ENCODE measurements at regions not wholly inside any gene's neighbourhood (a gene's known extent, or its start where the extent isn't known, plus 50 kb on each side); places are given as distances from the start of the nearest gene placed in this dataset.
"Not testable (repeated sequence)": the region's sequence is repeated elsewhere in the genome, so short reads cannot be mapped to it uniquely, and the experiment has no call there.

DNA sequence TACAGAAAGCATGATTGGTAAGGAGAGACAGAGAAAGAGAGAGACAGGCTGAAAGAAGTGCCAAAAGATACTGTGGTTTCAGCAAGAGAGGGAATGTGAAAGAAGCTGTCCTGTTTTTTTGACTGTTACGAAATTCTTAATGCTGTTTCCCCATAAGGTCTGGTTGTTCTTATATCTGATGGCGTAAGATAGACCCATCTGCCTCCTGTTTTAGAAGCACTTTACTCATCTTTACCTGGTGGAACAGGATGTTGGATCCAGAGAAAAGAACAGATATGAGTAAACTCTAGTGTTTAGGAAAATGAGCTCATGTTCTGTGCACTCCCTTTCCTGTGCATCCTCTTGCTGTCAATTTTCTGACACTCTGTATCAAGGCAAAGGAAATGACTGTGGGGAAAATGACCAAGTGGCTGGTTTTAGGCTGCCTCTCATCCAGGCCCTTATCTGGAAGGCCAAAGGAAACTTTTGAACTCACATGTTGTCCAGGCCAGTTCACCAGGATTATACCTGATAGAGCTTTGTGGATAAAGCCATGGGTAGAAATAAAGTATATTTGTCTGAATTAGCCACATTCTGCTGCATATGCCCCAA, 311.7 kb upstream of the HTR2C start:
- no peaks in the 10 kb centered on the region for H3K4me1 Mint-ChIP-seq
- H3K27me3 Mint-ChIP-seq, result no peaks in the 10 kb centered on the region
- peaks cover 0 to 5% (median under 1%) of the 10 kb centered on the region in 9 donors for H3K9me3 Mint-ChIP-seq
- DNase-seq (no peak), ATAC-seq (no peak)
- H3K27ac Mint-ChIP-seq, result no peak overlapping the region
- POLR2A ChIA-PET, result no interaction called here
- no peaks in the 10 kb centered on the region for H3K36me3 Mint-ChIP-seq
- no peak overlapping the region for H3K4me3 Mint-ChIP-seq

DNA sequence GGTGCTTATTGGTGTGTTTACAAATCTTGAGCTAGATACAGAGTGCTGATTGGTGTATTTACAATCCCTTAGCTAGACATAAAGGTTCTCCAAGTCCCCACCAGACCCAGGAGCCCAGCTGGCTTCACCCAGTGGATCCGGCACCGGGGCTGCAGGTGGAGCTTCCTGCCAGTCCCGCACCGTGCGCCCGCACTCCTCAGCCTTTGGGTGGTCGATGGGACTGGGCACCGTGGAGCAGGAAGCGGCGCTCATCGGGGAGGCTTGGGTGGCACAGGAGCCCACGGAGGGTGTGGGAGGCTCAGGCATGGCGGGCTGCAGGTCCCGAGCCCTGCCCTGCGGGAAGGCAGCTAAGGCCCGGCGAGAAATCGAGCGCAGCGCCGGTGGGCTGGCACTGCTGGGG, 313.5 kb upstream of the HTR2C start:
- H3K9me3 Mint-ChIP-seq, H3K4me1 Mint-ChIP-seq, H3K27ac Mint-ChIP-seq, POLR2A ChIA-PET, H3K27me3 Mint-ChIP-seq, H3K4me3 Mint-ChIP-seq, H3K36me3 Mint-ChIP-seq, DNase-seq, ATAC-seq: not testable (repeated sequence)

DNA sequence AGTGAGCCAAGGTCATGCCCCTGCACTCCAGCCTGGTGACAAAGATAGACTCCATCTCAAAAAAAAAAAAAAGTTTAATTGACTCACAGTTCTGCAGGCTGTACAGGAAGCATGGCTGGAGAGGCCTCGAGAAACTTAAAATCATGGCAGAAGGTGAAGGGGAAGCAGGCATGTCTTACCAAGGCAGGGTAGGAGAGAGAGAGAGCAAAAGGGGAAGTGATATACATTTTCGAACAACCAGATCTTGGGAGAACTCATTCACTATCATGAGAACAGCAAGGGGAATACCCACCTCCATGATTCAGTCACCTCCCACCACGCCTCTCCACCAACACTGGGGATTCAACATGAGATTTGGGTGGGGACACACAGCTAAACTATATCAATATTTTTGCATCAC, 315.2 kb upstream of the HTR2C start:
- Mint-ChIP-seq H3K4me1 (no peaks in the 10 kb centered on the region), H3K36me3 (no peaks in the 10 kb centered on the region), H3K27ac (no peak overlapping the region), H3K9me3 (peaks cover 0 to 5% (median 2%) of the 10 kb centered on the region in 9 donors), H3K27me3 (no peaks in the 10 kb centered on the region), H3K4me3 (no peak overlapping the region)
- ATAC-seq (no peak), DNase-seq (no peak)
- POLR2A ChIA-PET, result interaction anchor here (0.5 kb wide), 1 partner anchor 10 kb away, joined by 3 read pairs; no protein-coding TSS in a partner anchor

- H3K9me3 Mint-ChIP-seq, result peaks cover 0 to 5% (median 2%) of the 10 kb centered on the region in 9 donors
- no peak for ATAC-seq
- peak overlapping the region in 1 of 10 donors; percentile 71 for H3K27ac Mint-ChIP-seq
- POLR2A ChIA-PET, result no interaction called here
- H3K27me3 Mint-ChIP-seq, result no peaks in the 10 kb centered on the region
- no peaks in the 10 kb centered on the region for H3K36me3 Mint-ChIP-seq
- H3K4me1 Mint-ChIP-seq, result no peaks in the 10 kb centered on the region
- H3K4me3 Mint-ChIP-seq, result no peak overlapping the region
- no peak for DNase-seq
Measured at GRCh38 chrX:114267142-114267541, 316.7 kb upstream of the HTR2C start.

DNA sequence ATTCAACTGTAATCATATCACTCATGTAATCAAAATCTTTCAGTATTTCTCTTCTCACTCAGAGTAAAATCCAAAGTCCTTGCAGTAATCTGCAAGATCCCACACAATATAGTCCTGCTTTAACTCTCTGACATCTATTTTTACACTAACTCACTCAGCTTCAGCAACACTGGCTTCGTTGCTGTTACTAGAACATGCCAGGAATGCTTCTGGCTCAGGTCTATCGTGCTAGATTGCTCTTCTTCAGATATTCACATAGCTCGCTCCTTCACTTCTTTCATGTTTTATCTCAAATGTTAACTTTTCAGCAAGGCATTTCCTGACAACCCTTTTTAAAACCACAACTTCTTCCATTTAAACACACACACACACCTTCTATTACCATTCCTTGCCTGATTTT, 331.7 kb upstream of the HTR2C start:
- no peak for ATAC-seq
- Mint-ChIP-seq H3K4me1 (no peaks in the 10 kb centered on the region), H3K27ac (no peak overlapping the region), H3K36me3 (no peaks in the 10 kb centered on the region), H3K4me3 (no peak overlapping the region), H3K27me3 (no peaks in the 10 kb centered on the region), H3K9me3 (peaks cover 0 to 8% (median 0%) of the 10 kb centered on the region in 9 donors)
- no peak for DNase-seq
- POLR2A ChIA-PET, result no interaction called here

GRCh38 chrX:114251575-114251974, 332.3 kb upstream of the HTR2C start:
- Mint-ChIP-seq H3K9me3 (peaks cover 0 to 8% (median 0%) of the 10 kb centered on the region in 9 donors), H3K36me3 (no peaks in the 10 kb centered on the region), H3K4me3 (no peak overlapping the region), H3K4me1 (no peaks in the 10 kb centered on the region), H3K27ac (no peak overlapping the region), H3K27me3 (no peaks in the 10 kb centered on the region)
- DNase-seq (no peak), ATAC-seq (no peak)
- POLR2A ChIA-PET, result no interaction called here

DNA sequence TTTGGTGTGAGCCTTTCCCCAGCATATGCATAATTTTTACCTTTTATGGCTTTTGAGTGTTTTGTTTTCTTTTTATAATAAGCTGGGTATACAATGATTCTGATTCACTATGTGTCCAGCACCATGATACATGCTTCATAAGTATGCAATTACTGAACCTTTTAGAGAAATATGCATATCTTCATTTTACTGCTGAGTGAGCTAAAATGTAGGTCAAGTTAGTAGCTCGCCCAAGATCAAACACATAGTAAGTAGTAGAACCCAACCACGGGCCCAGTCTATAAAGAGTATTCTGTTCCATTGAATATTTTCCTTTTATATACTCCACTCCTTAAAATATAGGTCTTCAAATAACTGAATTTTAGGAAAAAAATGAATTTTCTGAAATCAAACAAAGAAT, 362.4 kb upstream of the HTR2C start:
- POLR2A ChIA-PET, result no interaction called here
- DNase-seq (no peak), ATAC-seq (no peak)
- Mint-ChIP-seq H3K4me1 (no peaks in the 10 kb centered on the region), H3K4me3 (no peak overlapping the region), H3K9me3 (peaks cover 0 to 2% (median 0%) of the 10 kb centered on the region in 9 donors), H3K27ac (no peak overlapping the region), H3K27me3 (no peaks in the 10 kb centered on the region), H3K36me3 (no peaks in the 10 kb centered on the region)

DNA sequence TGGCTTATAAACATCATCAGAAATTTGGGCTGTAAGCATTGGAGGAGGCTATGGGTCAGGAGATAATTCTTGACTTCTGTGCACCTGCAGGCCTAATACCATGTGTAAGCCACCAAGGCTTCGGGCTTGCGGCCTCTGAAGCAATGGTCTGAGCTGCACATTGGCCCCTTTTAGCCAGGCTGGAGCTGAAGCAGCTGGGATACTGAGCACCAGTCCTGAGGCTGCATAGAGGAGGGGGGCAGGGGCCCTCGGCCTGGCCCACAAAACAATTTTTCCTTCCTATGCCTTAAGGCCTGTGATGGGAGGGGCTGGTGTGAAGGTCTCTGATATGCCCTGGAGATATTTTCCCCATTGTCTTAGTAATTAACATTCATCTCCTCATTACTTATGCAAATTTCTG, 373.0 kb upstream of the HTR2C start:
- Mint-ChIP-seq H3K9me3 (peaks cover 0 to 21% (median 1%) of the 10 kb centered on the region in 9 donors), H3K27ac (no peak overlapping the region), H3K4me1 (no peaks in the 10 kb centered on the region), H3K36me3 (no peaks in the 10 kb centered on the region), H3K4me3 (no peak overlapping the region), H3K27me3 (no peaks in the 10 kb centered on the region)
- DNase-seq (no peak), ATAC-seq (no peak)
- POLR2A ChIA-PET, result no interaction called here

- Mint-ChIP-seq H3K9me3 (peaks cover 0 to 8% (median 2%) of the 10 kb centered on the region in 9 donors), H3K36me3 (no peaks in the 10 kb centered on the region), H3K27me3 (no peaks in the 10 kb centered on the region), H3K4me1 (no peaks in the 10 kb centered on the region), H3K27ac (no peak overlapping the region), H3K4me3 (no peak overlapping the region)
- no peak for ATAC-seq
- DNase-seq, result no peak
- POLR2A ChIA-PET, result no interaction called here
Measured at GRCh38 chrX:114201622-114202021, 382.3 kb upstream of the HTR2C start.

DNA sequence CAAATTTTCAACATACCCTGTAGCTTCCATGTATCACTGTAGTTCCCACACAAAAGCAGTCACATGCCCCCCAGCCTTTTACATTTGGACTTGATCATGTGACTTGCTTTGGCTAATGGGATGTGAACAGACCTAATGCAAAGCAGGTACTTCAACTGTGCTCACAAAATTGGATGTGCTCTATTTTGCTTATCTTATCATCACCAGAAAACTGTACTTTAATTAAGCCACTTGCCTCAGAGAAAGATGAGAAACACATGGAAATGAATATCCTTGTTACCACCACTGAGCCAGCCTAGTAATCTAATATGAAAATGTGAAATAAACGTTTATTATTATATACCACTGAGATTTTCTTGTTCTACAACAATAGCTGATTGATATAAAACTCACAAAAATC, 402.7 kb upstream of the HTR2C start:
- H3K27me3 Mint-ChIP-seq, result no peaks in the 10 kb centered on the region
- ATAC-seq (no peak), DNase-seq (no peak)
- POLR2A ChIA-PET, result no interaction called here
- peaks cover 0 to 19% (median 6%) of the 10 kb centered on the region in 9 donors for H3K9me3 Mint-ChIP-seq
- peaks cover 0 to 11% (median 0%) of the 10 kb centered on the region in 3 donors for H3K36me3 Mint-ChIP-seq
- no peak overlapping the region for H3K27ac Mint-ChIP-seq
- no peak overlapping the region for H3K4me3 Mint-ChIP-seq
- H3K4me1 Mint-ChIP-seq, result no peaks in the 10 kb centered on the region

- H3K27ac Mint-ChIP-seq, result no peak overlapping the region
- POLR2A ChIA-PET, result no interaction called here
- DNase-seq (no peak), ATAC-seq (no peak)
- H3K36me3 Mint-ChIP-seq, result peaks cover 0 to 5% (median 0%) of the 10 kb centered on the region in 3 donors
- H3K4me1 Mint-ChIP-seq, result no peaks in the 10 kb centered on the region
- peaks cover 0 to 14% (median 0%) of the 10 kb centered on the region in 9 donors for H3K9me3 Mint-ChIP-seq
- H3K4me3 Mint-ChIP-seq, result no peak overlapping the region
- H3K27me3 Mint-ChIP-seq, result no peaks in the 10 kb centered on the region
Measured at GRCh38 chrX:114178126-114178525, 405.8 kb upstream of the HTR2C start.

GRCh38 chrX:114167276-114167675, 416.6 kb upstream of the HTR2C start:
- H3K4me3 Mint-ChIP-seq, DNase-seq, H3K4me1 Mint-ChIP-seq, H3K27me3 Mint-ChIP-seq, H3K27ac Mint-ChIP-seq, H3K36me3 Mint-ChIP-seq, POLR2A ChIA-PET, ATAC-seq: not testable (repeated sequence)
- H3K9me3 Mint-ChIP-seq, result peaks cover 0 to 20% (median 2%) of the 10 kb centered on the region in 9 donors

- no peak overlapping the region for H3K27ac Mint-ChIP-seq
- ATAC-seq (no peak), DNase-seq (no peak)
- POLR2A ChIA-PET, result no interaction called here
- H3K9me3 Mint-ChIP-seq, result peaks cover 0 to 20% (median 2%) of the 10 kb centered on the region in 9 donors
- H3K36me3 Mint-ChIP-seq, result peaks cover 0 to 3% (median 0%) of the 10 kb centered on the region in 3 donors
- no peaks in the 10 kb centered on the region for H3K27me3 Mint-ChIP-seq
- H3K4me3 Mint-ChIP-seq, result no peak overlapping the region
- H3K4me1 Mint-ChIP-seq, result peaks cover 0 to 2% (median 0%) of the 10 kb centered on the region in 4 donors
Measured at GRCh38 chrX:114166601-114167000, 417.3 kb upstream of the HTR2C start.

- Mint-ChIP-seq H3K4me3 (no peak overlapping the region), H3K4me1 (peaks cover 0 to 2% (median 0%) of the 10 kb centered on the region in 4 donors), H3K27ac (no peak overlapping the region), H3K27me3 (no peaks in the 10 kb centered on the region), H3K9me3 (peaks cover 0 to 20% (median 2%) of the 10 kb centered on the region in 9 donors), H3K36me3 (peaks cover 0 to 3% (median 0%) of the 10 kb centered on the region in 3 donors)
- DNase-seq (no peak), ATAC-seq (no peak)
- POLR2A ChIA-PET, result no interaction called here
Measured at GRCh38 chrX:114165537-114165936, 418.3 kb upstream of the HTR2C start.

Measured in naive thymus-derived CD8-positive, alpha-beta T cell (primary cell).